ENCODE measurements at regions not wholly inside any gene's neighbourhood (a gene's known extent, or its start where the extent isn't known, plus 50 kb on each side); places are given as distances from the start of the nearest gene placed in this dataset.

DNA sequence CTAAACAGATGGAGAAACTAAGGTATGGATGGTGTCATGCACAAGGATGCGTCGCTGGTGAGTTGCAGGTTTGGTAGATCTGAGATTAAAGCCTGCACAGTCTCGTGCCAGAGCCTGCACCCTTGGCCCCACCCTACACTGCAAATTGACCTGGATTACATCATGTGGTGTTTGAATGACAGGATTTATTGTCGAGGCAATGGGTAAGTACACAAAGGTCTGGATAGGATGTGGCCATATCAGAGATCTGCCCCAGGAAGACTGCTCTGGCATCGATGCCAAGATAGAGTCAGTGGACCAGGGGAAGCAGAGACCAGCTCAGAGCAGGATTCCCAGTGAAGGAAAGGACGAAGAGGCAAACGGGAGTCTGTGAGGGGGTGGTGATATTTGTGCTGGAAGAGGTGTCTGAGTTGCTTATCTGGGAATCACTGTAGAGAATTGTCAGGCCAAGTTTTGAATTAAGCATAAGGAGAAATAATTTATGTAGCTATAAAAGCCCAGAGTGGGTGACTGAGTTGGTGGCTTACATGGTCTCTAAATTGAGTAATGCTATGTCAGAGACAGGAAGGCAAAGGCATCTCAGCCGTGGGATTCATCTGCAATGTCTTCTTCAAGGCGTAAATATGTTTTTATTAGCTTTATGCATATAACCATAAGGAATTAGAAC lies 499.6 kb upstream of the B3GAT1 start:
- DNase-seq (ENCODE audit: low read depth) = no peak

DNA sequence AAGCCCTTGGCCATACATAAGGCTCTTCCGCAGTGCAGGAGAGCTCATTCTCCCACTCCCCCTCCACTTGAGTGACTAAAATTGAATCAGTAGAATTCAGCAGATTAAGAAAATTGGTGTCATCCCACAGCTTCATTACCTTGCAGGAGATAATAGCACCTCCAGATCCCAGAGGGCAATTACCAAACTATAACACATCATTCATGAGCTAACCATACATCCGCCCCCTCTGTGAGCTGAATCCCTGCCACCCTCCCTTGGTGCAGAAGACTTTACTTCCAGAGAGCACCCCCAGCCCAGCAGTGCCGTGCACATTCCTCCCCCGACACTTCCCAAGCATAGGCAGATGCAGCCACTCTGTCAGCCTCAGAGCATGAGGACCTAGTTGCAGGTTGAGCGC lies 496.5 kb upstream of the B3GAT1 start:
- DNase-seq (ENCODE audit: low read depth) = no peak

DNA sequence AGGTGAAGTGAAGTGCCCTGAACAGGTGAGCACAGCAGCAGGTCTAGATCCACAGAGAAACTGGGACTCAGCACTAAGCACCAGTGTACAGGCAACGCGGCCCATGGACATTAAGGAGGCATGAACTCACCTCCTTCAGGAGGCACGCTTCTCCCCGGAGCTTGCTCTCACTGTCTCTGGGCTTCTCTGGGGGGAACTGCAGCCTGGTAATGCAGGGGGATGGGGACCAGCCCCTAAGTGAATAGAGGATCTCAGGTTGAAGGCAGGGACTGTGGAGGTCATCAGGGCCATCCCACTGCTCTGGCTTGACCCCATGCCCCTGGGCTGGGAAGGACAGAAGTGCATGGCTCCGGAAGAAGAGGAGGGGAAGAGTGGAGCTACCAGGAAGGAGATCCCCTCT lies 495.6 kb upstream of the B3GAT1 start:
- DNase-seq (ENCODE audit: low read depth) = no peak

DNA sequence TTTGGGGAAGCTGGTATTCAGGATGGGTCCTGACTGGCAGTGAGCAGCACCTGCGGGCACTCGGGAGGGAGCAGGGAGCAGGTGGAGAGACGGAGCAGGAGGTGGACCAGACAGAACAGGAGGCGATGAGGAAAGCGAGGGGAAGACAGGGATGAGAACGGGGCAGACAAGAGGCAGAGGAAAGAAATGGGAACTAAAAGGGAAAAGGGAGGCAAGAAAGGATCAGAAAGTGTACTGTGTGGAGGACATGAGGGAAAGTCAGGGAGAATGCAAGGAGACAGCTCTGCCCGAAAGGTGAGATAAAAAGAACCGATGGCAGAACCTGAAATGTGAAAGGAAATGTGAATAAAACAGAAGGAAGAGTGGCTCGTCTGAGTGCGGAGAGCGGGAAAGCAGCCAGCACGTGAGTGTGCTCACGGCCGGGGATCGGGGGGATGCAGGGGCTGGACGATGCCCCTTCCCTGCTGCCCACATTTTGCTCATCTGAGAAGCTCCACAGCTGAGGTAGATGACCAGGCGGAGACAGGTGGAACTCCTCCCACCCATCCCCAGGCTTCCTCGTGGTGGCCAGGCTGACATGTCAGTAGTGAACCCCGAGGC lies 494.4 kb upstream of the B3GAT1 start:
- DNase-seq (ENCODE audit: low read depth) = no peak

DNA sequence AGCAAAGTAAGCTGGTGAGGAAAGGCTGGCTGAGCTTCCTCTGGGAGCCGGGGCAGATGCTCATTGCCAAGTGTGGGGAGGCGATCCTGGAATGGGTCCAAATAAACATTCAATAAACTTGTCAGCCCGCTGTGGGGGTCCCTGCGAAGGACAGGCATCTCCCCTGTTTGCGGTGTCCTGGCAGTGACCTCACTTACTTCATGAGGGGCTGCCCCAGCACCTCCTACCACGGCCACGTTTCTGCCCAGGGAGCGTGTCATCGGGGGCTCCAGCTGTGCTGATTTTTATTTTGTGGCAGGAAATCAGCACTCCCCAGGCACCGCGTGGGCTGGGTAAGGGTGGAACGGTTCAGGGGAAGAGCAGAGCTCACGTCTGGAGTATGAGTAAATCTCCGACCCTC lies 493.9 kb upstream of the B3GAT1 start:
- DNase-seq (ENCODE audit: low read depth) = no peak

DNA sequence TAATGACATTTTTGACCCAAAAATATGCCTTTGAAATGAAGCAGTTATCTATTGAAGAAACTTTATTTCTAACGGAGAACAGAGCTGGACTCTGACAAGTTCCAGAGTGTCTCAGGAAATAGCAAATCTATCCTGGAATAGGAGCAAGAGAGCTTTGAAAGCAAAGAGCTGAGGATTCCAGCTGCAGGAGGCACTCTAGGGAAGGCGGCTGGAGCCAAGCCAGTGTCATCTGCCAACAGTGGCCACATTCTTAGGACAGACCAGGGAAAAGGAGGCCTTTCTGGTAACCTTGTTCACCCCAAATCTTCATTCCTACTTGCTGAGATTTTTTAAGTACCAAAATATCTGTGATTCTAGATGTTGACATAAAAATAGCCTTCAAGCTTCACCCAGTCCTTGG lies 493.5 kb upstream of the B3GAT1 start:
- DNase-seq (ENCODE audit: low read depth) = no peak

DNA sequence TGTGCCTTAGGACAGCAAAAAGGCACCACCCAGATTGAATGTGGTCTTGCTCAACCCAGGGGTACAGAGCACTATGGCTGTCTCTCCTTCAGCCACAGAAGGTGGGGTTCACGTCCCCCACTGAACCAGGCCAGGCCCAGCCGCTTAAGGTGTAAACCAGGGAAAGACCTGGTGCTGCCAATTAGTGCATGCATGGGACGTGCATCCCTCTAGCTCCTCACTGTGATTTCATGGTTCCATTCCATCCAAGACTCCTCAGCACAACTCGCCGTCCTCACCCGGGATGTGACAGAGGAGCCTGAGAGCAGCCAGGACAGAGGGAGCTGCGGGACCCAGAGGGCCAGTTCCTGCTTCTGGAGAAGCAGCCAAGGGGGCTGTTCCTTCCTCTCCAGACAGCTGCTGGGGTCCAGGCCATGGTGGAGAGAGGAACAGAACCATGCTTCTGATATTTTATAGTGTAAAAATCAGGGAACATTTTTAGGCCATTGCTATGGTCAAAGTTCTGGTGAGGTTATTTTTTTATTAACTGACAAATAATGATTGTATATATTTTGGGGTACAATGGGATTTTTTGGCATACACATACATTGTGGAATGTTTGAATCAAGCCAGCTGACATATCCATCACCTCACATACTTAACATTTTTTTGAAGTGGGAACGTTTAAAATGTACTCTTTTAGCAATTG lies 492.2 kb upstream of the B3GAT1 start:
- no peak for DNase-seq (ENCODE audit: low read depth)

DNA sequence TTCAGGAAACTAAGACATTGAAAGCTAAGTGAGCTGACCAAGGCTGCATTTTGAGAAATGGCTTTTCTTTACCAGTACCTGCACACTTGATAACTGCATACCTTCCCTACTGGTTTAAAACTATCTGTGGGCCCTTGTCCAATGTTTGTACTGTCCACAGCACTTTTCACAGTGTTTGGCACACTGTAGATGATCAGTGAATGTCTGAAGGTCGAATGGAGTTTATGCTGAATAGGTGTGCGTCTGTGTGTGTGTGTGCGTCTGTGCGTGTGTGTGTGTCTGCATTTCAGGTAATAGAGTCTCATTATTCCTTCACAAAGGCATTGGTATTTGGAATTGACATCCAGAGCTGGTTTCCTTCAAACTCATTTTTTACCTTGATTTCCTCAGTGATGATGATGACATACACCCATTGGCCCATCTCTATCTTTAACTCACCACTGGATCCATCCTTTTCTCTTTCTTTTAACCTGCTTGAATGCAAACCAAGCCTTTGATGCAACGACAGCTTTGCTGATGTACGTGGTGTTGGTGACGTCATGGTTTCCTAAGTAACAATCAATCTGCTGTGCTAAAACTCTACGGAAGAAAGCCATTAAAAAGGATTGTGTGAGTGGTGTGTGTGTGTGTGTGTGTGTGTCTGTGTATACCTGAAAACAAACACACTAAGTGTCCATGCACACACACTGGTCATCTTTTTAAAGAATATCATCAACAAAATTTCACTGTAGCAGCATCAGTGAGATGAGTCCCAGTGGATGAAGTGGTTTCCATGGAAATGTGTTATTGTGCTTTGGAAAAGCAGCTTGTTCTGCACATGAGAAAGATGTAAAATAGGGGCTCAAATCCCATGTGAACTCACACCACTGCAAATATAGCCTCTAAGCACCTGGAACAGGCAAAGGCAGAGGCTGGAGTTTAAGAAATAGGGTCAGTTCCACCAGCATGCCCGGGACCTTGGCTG lies 490.2 kb upstream of the B3GAT1 start:
- no peak for DNase-seq (ENCODE audit: low read depth)

DNA sequence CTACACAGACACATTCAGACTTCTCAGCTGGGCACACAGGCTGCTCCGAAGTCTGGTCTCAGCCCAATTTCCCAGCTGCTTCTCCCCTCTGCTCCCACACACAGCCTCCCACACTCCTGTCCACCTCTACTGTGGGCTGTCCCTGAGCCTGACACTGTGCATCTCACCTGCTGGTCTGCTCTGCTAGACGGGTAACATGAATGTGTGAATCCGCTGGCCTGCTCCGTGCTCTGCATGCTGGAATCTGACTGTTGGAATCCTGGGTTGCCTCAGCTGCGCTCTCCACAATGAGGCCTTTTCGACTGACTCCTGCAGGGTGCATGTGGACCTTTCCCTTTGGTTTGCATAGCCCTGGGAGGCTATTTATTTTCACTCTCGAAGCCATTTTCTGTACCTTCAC lies 489.5 kb upstream of the B3GAT1 start:
- DNase-seq (ENCODE audit: low read depth) = no peak

DNA sequence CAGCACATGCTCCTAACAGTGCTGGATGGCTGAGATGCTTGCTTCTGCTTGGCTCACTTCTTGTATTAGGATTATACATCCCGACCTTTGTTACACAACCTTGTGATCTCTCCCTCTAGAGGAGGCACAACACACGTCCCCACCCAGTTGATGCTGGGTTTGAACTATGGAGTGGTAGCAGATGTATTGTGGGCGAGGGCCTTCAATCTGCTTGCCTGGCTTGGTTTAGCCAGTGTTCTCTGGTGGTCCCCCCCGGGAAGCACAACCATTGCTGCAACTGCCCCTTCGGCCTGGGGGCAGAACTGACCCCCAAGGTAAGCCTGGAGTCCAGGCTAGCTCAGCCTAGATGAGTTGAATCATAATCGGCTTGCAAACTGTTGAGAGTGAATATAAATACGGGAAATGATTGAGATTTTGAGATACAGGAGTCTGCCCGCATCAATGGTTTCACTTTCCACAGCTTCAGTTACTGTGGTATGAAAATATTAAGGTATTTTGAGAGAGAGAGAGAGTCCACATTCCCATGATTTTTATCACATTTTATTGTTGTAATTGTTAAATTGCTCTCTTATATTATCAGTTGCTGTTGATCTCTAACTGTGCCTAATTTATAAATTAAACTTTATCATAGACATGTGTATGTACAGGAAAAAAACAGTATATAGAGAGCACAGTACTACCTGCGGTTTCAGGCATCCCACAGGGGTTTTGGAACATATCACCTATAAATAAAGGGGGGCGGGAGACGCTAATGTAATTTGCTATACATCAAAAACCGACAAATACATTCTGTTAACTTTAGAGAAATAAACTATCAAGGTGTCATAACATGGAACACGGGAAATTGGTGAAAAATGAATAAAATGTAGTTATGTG lies 482.0 kb upstream of the B3GAT1 start:
- DNase-seq (ENCODE audit: low read depth) = no peak

DNA sequence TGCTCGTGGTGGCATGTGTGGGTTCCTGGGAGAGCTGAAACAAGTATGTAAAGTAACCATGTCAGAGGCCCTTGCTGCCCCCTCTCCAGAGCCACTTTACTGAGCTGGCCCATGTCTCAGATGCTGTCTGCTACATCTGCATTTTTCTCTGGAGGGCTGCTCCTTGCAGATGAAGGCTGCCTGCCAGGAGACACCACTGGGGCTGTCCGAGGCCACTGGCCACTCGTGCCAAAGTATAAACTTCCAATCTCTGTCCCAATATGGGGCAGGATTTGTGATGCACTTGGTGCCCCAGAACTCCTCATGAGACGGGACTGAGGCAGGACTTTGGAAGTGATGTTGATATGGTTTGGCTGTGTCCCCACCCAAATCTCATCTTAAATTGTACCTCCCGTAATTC lies 478.4 kb upstream of the B3GAT1 start:
- no peak for DNase-seq (ENCODE audit: low read depth)

DNA sequence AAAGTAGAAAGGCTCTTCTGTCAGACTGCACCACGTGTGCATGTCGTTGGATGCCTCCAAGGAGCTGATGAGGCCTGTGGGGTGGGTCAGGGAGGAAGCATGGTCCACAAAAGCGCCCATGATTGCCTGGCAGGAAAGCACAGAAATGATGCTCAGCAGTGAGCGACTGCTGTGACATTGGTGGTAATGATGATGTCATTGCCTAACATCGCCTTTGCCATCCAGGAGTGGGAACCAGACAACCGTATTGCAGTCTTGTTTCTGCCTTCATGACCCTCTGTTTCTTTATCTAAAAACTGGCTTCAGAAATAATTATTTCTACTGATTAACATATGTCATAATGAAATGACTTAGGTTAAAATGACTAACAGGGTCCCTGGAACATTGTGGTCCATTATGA lies 477.8 kb upstream of the B3GAT1 start:
- no peak for DNase-seq (ENCODE audit: low read depth)

DNA sequence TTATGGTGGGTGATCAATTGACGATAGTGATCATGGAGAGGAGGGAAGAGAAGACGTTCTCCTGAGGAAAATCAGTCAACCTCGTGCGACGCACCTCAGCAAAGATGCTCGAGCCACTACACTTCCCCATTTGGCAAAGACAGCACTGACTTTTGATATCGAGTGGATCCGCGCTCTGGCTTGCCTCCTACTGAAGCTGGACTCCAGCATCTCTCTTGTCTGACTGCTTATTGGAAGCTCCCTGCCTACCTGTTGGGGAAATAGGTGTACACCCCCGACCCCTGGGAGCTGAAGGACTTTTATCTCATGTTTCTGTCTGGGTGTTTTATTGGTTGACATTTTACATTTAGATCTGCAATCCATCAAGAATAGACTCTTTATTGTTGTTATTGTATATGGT lies 476.8 kb upstream of the B3GAT1 start:
- no peak for DNase-seq (ENCODE audit: low read depth)

DNA sequence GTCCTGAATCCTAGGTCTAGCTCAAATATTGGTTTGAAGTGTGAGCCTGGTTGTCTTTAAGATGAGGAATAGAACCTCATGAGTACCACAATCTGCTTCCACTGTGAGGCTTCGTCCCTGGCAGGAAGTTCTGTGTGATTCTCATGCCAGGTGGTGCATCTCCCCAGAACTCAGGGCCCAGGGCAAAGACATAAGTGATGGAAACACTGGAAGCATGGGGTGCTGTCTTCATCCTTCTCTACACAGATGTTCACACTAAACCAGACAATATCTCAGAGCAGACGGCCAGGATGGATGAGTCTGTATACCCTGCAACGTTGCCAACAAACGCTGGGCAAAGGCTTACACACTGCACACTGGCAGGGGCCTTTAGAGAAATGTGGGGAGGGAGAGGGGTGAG lies 475.9 kb upstream of the B3GAT1 start:
- DNase-seq (ENCODE audit: low read depth) = no peak

DNA sequence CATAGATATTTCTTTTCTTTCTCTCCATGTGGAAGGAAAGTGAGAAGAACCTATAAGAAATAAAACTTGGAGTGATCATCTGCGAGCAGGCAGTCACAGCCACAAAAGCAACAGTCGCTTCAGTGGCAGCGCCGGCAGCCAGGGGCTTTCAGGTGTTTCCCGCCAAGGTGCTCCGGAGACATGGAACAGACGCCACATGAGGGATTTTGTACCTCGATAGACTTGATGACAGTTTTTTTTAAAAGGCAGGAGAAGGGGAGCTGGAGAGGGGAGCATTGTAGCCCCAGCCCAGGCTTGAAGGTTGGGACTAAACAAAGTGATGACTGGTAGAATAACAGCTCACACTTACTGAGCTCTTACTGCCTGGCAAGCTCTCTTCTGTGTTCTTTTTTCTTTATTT lies 471.4 kb upstream of the B3GAT1 start:
- DNase-seq (ENCODE audit: low read depth) = no peak

DNA sequence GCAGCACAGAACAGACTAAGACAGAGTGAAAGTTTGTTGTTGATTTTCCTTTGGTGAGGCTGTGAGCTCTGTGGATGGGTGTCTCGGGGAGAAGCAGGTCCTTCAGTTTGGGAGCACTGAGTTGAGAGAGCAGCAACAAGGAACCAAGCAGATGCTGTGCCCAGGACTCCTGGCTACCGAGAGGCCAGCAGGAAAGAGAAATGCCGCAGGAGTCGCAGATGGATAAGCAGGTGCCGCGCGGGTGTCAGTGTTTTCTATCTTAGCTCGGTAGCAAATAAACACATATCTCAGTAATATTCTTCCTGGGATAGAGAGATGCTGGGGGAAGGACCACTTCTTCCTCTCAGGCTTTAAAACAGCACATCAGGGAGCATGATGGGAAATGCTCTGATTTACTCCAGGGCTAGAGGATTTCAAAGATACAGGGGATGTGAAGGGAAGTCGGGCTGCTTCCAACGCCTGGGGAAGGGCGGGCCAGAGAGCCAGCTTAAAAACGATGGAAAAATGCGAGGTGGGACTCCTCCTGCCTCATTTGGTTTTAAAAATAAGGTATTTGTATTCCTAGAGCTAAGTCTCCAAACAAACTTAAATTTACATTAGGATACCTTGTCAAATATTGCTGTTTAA lies 470.7 kb upstream of the B3GAT1 start:
- no peak for DNase-seq (ENCODE audit: low read depth)

DNA sequence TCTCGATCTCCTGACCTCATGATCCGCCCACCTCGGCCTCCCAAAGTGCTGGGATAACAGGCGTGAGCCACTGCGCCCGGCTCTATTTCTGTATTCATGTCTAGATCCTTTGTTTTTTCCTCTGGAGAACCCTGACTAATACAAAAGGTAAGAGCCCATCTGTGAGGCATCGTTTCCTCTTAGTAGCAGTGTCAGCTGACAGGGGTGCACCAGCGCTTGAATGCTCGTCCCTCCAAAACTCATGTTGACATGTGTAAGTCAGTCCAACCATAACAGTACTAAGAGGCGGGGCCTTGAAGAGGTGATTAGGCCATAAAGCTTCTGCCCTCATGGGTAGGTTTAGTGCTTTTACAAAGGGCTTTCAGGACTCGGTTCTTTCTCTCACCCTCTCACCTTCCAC lies 470.1 kb upstream of the B3GAT1 start:
- no peak for DNase-seq (ENCODE audit: low read depth)

DNA sequence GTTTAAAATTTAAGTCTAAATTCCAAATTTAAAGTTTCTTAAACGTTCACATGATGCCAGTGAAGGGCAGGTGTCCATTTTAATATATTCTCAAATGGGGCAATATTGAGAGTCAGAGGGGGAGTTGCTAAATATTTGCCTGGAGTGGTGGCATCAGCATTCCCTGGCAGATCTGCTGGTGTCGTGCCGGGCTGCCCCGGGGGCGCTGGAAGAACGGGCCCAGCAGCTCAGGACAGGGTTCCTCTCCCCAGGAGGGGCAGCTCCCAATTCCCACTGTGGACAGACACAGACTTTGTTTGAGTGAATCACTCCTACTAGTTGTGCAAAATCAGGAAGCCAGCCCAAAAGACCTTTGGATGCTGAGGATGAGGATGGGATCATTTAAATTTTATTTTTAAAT lies 468.7 kb upstream of the B3GAT1 start:
- DNase-seq (ENCODE audit: low read depth) = no peak

DNA sequence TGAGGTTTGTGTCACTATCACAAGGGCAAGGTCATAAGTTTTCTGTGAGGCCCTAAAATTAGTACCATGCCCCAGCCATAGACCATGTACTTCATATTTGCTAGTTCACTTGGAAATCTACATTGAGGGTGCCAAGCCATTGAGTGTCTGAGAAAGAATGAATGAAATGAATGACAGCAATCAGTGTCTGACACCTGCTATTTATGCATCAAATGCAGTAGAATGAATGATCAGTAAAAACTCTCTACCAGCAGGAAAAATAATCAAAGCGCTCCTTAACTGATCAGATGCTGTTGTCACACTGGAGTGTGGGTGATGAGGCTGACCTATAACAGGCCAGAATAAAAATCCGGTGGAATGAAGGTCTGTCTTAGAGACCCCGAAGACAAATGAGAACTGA lies 467.9 kb upstream of the B3GAT1 start:
- DNase-seq (ENCODE audit: low read depth) = no peak

DNA sequence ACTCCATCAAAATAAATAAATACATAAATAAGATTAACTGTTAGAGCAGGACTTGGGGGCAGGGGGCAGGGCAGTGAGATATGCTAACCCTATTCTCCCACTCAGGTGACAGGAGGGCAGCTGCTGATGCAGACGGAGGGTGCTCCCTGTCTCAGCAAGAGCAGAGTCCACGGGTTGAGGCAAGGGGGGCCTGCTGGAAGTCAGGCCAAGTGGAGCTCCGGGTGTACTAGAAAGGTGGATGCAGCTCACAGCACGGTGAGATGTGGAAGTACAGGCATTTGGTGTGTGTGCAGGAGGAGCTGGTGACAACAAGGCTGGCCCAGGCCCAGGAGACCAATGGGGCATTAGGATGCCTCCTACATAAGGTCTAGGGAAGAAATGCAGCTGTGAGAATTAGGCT lies 467.3 kb upstream of the B3GAT1 start:
- no peak for DNase-seq (ENCODE audit: low read depth)

DNA sequence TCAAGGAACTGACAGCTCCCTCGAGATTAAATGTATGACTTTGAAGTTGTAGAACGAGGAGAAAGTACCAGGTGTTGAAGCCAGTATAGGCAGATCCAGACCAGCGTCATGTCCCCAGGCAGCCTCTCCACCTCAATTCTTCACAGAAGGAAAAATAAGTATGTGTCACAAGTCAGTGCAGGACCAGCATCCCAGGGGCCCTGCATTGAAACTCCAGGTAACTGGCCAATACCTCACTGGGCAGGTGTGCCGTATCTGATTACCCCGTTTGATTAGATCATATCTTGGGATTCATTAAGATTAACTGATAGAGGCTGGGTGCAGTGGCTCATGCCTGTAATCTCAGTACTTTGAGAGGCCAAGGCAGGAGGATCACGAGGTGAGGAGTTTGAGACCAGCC lies 466.7 kb upstream of the B3GAT1 start:
- no peak for DNase-seq (ENCODE audit: low read depth)

Data from M059J (cell line).